PC-3 (cell line): ENCODE measurements at regions not wholly inside any gene's neighbourhood (a gene's known extent, or its start where the extent isn't known, plus 50 kb on each side); places are given as distances from the start of the nearest gene placed in this dataset.

Experiments used
- ATAC-seq: fragments of 200-7000 bp; cut with Tn5 transposase; 2 replicates; pipeline ENCODE4 v1.9.1; 2020; ENCODE audit warnings: mild to moderate bottlenecking, moderate library complexity
- BruUV-seq: library from RNA; stranded (reverse); fragments of 400-500 nt; replicated peaks from 2 replicates; lab custom pipeline; 2021; lab: Mats Ljungman, UMichigan
- CTCF ChIA-PET: fragments of 300-600 bp; sonication (Branson Sonifier 250); formaldehyde crosslinking; loops from one replicate; lab custom pipeline; 2022; ENCODE audit warnings: antibody characterized with exemption; lab: Charles Lee
- POLR2A ChIA-PET: fragments of 300-600 bp; sonication (Branson Sonifier 250); formaldehyde crosslinking; loops from one replicate; lab custom pipeline; 2022; ENCODE audit warnings: antibody characterized with exemption; ENCODE audit not compliant: unreplicated experiment; lab: Charles Lee
- DNase-seq: peaks from one replicate; pipeline ENCODE4 v3.0.0-alpha.2; 2015
- H2AFZ ChIP-seq: fragments of 300-600 bp; sonication (generic); 2 replicates; pipeline ENCODE4 v1.6.0; 2016; ENCODE audit warnings: antibody characterized with exemption, low read length
- H3F3A ChIP-seq: fragments of 300-600 bp; sonication (generic); one replicate; pipeline ENCODE4 v1.6.0; 2017; ENCODE audit warnings: antibody characterized with exemption, low read length, control low read depth, mild to moderate bottlenecking; ENCODE audit not compliant: unreplicated experiment
- H3K27ac ChIP-seq: fragments of 300-600 bp; sonication (generic); 2 replicates; pipeline ENCODE4 v1.5.1; 2016; ENCODE audit warnings: mild to moderate bottlenecking, low read length
- H3K27me3 ChIP-seq: fragments of 300-600 bp; sonication (generic); 2 replicates; pipeline ENCODE4 v1.6.1; 2016; ENCODE audit warnings: low read length, mixed read lengths
- H3K36me3 ChIP-seq: fragments of 300-600 bp; sonication (generic); 2 replicates; pipeline ENCODE4 v1.6.1; 2016; ENCODE audit warnings: low read depth, mixed run types, low read length, mixed read lengths
- H3K4me1 ChIP-seq: fragments of 300-600 bp; sonication (generic); 2 replicates; pipeline ENCODE4 v1.5.1; 2016; ENCODE audit warnings: low read length; ENCODE audit not compliant: insufficient read depth
- H3K4me2 ChIP-seq: fragments of 300-600 bp; sonication (generic); 2 replicates; pipeline ENCODE4 v1.6.0; 2016; ENCODE audit warnings: low read length
- H3K4me3 ChIP-seq: fragments of 300-600 bp; sonication (generic); 2 replicates; pipeline ENCODE4 v1.5.1; 2016; ENCODE audit warnings: mild to moderate bottlenecking, low read length, mixed read lengths
- H3K79me2 ChIP-seq: fragments of 300-600 bp; sonication (generic); 2 replicates; pipeline ENCODE4 v1.6.1; 2017; ENCODE audit warnings: low read length, mixed read lengths
- H3K9ac ChIP-seq: fragments of 300-600 bp; sonication (generic); 2 replicates; pipeline ENCODE4 v1.6.0; 2016; ENCODE audit warnings: mild to moderate bottlenecking, low read length
- H3K9me2 ChIP-seq: fragments of 300-600 bp; sonication (generic); replicated peaks from 2 replicates; pipeline ENCODE4 v1.6.1; 2016; ENCODE audit warnings: mixed run types, low read length, mixed read lengths
- H3K9me3 ChIP-seq: fragments of 300-600 bp; sonication (generic); 2 replicates; pipeline ENCODE4 v1.6.1; 2016; ENCODE audit warnings: low read length, mixed read lengths
- H4K20me1 ChIP-seq: fragments of 300-600 bp; sonication (generic); 2 replicates; pipeline ENCODE4 v1.6.1; 2016; ENCODE audit warnings: low read length, mixed read lengths
- CTCF ChIP-seq: fragments of 300-600 bp; sonication (generic); conservative IDR thresholded peaks from 2 replicates; pipeline ENCODE4 v1.5.1; 2017; ENCODE audit warnings: antibody characterized with exemption, low read depth, mild to moderate bottlenecking, low read length
- EZH2 ChIP-seq: fragments of 300-600 bp; sonication (generic); IDR thresholded peaks from one replicate; pipeline ENCODE4 v1.6.1; 2017; ENCODE audit warnings: antibody characterized with exemption, mild to moderate bottlenecking, low read length; ENCODE audit not compliant: unreplicated experiment
- EZH2phosphoT487 ChIP-seq: fragments of 300-600 bp; sonication (generic); IDR thresholded peaks from 2 replicates; pipeline ENCODE4 v1.6.1; 2018; ENCODE audit warnings: mild to moderate bottlenecking, antibody characterized with exemption, low read length, borderline replicate concordance
- intact Hi-C: fragments of 100-400 bp; cut with micrococcal nuclease; formaldehyde crosslinking; loops from 2 replicates; pipeline ENCODE4 v1.9.0; 2023

DNA sequence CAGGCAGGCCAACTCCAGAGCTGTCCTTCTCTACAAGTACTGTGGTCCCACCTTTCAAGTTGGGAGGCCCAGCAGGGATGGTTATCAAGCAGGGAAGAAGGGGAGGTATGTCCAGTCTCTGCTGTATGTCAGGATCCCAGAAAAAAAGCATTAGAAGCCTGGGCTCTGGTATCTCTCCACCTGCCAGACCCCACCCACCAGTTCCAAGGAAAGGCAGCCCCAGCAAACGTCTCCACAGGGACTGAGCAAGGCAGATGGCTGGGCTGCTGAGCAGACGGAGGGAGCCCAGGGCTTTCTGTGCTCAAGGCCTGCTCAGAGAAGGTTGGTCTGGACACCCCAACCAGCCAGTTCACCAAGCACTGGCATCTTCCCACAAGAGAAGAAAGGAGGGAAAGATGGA lies 287.8 kb downstream of the XXYLT1 start:
- ATAC-seq (no peak), DNase-seq (no peak)
- Histone ChIP-seq H2AFZ (no peak overlapping the region), H3K4me3 (no peak overlapping the region), H3K36me3 (no peaks in the 10 kb centered on the region), H4K20me1 (no peaks in the 10 kb centered on the region), H3K9ac (no peak overlapping the region), H3K9me2 (no peaks in the 10 kb centered on the region), H3F3A (no peaks in the 10 kb centered on the region), H3K4me2 (no peak overlapping the region), H3K4me1 (peaks cover 27% of the 10 kb centered on the region), H3K27ac (no peak overlapping the region), H3K9me3 (no peaks in the 10 kb centered on the region), H3K27me3 (no peaks in the 10 kb centered on the region), H3K79me2 (no peaks in the 10 kb centered on the region)
- BruUV-seq, result no TSS peak
- TF ChIP-seq EZH2 (no peak), CTCF (no peak), EZH2phosphoT487 (no peak)
- CTCF ChIA-PET, result interaction anchor here (2.5 kb wide), 1 partner anchor 300 kb away, joined by 34 read pairs; no protein-coding TSS in a partner anchor
- POLR2A ChIA-PET, result no interaction called here
- intact Hi-C loops, result no loop called here

GRCh38 chr3:194983620-194984019 lies 287.3 kb downstream of the XXYLT1 start:
- Histone ChIP-seq H2AFZ (no peak overlapping the region), H3K9ac (no peak overlapping the region), H3F3A (no peaks in the 10 kb centered on the region), H3K9me3 (no peaks in the 10 kb centered on the region), H4K20me1 (no peaks in the 10 kb centered on the region), H3K79me2 (no peaks in the 10 kb centered on the region), H3K4me2 (no peak overlapping the region), H3K36me3 (no peaks in the 10 kb centered on the region), H3K9me2 (no peaks in the 10 kb centered on the region), H3K27ac (no peak overlapping the region), H3K4me3 (no peak overlapping the region), H3K27me3 (no peaks in the 10 kb centered on the region), H3K4me1 (peaks cover 32% of the 10 kb centered on the region)
- no peak for TF ChIP-seq EZH2phosphoT487
- no peak for TF ChIP-seq CTCF
- TF ChIP-seq EZH2, result no peak
- intact Hi-C loops, result no loop called here
- CTCF ChIA-PET, result interaction anchor here (2.5 kb wide), 1 partner anchor 301 kb away, joined by 34 read pairs; no protein-coding TSS in a partner anchor
- BruUV-seq, result no TSS peak
- ATAC-seq, result no peak
- DNase-seq, result no peak
- POLR2A ChIA-PET, result interaction anchor here (0.6 kb wide), 1 partner anchor 50 kb away, joined by 3 read pairs; no protein-coding TSS in a partner anchor

DNA sequence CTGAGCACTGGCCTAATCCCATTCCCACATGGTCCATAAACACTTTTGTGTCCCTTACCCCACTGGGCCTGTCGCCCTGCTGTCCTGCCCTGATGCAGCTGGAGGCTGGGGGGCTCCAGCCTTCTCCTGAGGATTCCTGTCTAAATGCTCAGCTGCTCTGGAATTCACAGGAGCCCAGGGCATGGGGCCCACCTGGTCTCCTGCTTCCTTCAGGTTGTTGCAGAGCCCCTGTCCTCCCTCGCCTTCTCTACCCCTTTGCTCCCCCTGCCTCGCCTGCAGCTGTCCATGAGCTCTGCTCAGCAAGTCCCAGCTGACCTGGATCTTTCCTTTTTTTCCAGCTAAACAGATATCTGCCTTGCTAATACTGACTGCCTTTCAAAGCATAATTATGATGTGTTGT lies 286.9 kb downstream of the XXYLT1 start:
- CTCF ChIA-PET, result interaction anchor here (1.2 to 2.5 kb wide), 3 partner anchors 47 to 301 kb away, joined by 3 to 34 read pairs (median 3); no protein-coding TSS in a partner anchor
- Histone ChIP-seq H4K20me1 (no peaks in the 10 kb centered on the region), H3K4me3 (no peak overlapping the region), H3F3A (no peaks in the 10 kb centered on the region), H3K79me2 (no peaks in the 10 kb centered on the region), H3K27me3 (no peaks in the 10 kb centered on the region), H3K4me2 (no peak overlapping the region), H3K36me3 (no peaks in the 10 kb centered on the region), H3K9ac (no peak overlapping the region), H3K27ac (no peak overlapping the region), H3K9me3 (no peaks in the 10 kb centered on the region), H3K4me1 (peaks cover 36% of the 10 kb centered on the region), H2AFZ (no peak overlapping the region), H3K9me2 (no peaks in the 10 kb centered on the region)
- POLR2A ChIA-PET, result interaction anchor here (0.6 kb wide), 1 partner anchor 49 kb away, joined by 3 read pairs; no protein-coding TSS in a partner anchor
- TF ChIP-seq CTCF (no peak), EZH2 (no peak), EZH2phosphoT487 (no peak)
- BruUV-seq, result no TSS peak
- intact Hi-C loops, result no loop called here
- ATAC-seq (no peak), DNase-seq (no peak)
